Trophoblast cell (in vitro differentiated cells and primary cell): ENCODE measurements at regions not wholly inside any gene's neighbourhood (a gene's known extent, or its start where the extent isn't known, plus 50 kb on each side); places are given as distances from the start of the nearest gene placed in this dataset.

Experiments used
- DNase-seq, 2 donors: peaks; one replicate each; pipeline ENCODE4 v3.0.0-alpha.2; 2016
- H2AFZ ChIP-seq: 2 replicates; pipeline ENCODE4 v1.6.1; 2013; ENCODE audit warnings: low read length, moderate library complexity, mild to moderate bottlenecking; ENCODE audit not compliant: insufficient read depth, poor library complexity
- H2AK5ac ChIP-seq: 2 replicates; pipeline ENCODE4 v1.6.1; 2013; ENCODE audit warnings: mild to moderate bottlenecking, low read length
- H2BK120ac ChIP-seq: 2 replicates; pipeline ENCODE4 v1.6.1; 2013; ENCODE audit warnings: low read length, mild to moderate bottlenecking, moderate library complexity; ENCODE audit not compliant: insufficient read depth, poor library complexity
- H2BK12ac ChIP-seq: 2 replicates; pipeline ENCODE4 v1.6.1; 2013; ENCODE audit warnings: mild to moderate bottlenecking, low read length, moderate library complexity
- H2BK5ac ChIP-seq: 2 replicates; pipeline ENCODE4 v1.6.1; 2013; ENCODE audit warnings: low read length, low read depth, moderate library complexity, mild to moderate bottlenecking; ENCODE audit not compliant: poor library complexity
- H3K14ac ChIP-seq: 2 replicates; pipeline ENCODE4 v1.6.1; 2013; ENCODE audit warnings: mild to moderate bottlenecking, low read length
- H3K18ac ChIP-seq: 2 replicates; pipeline ENCODE4 v1.6.1; 2013; ENCODE audit warnings: mild to moderate bottlenecking, low read length
- H3K23ac ChIP-seq: 2 replicates; pipeline ENCODE4 v1.6.1; 2013; ENCODE audit warnings: low read length
- H3K27ac ChIP-seq: 2 replicates; pipeline ENCODE4 v1.5.1; 2013; ENCODE audit warnings: low read depth, mild to moderate bottlenecking, inconsistent platforms, low read length, moderate library complexity
- H3K27me3 ChIP-seq: 2 replicates; pipeline ENCODE4 v1.6.1; 2013; ENCODE audit warnings: inconsistent platforms, mild to moderate bottlenecking, low read length, moderate library complexity; ENCODE audit not compliant: insufficient read depth
- H3K36me3 ChIP-seq, 2 experiments: 1 replicate in 1 of 2; 2 replicates in 1 of 2; pipeline ENCODE4 v1.6.1; 2013; ENCODE audit warnings: low read length in 2 of 2, mild to moderate bottlenecking in 2 of 2, moderate library complexity in 1 of 2; ENCODE audit not compliant: insufficient read depth in 2 of 2, control insufficient read depth in 1 of 2
- H3K4ac ChIP-seq: 2 replicates; pipeline ENCODE4 v1.6.1; 2013; ENCODE audit warnings: low read depth, mild to moderate bottlenecking, low read length, moderate library complexity
- H3K4me1 ChIP-seq, 2 experiments: 1 replicate in 1 of 2; 2 replicates in 1 of 2; pipeline ENCODE4 v1.6.1; 2013; ENCODE audit warnings: low read length in 2 of 2, mild to moderate bottlenecking in 2 of 2, moderate library complexity in 1 of 2; ENCODE audit not compliant: insufficient read depth in 2 of 2, control insufficient read depth in 1 of 2
- H3K4me2 ChIP-seq: 2 replicates; pipeline ENCODE4 v1.6.1; 2013; ENCODE audit warnings: inconsistent platforms, mild to moderate bottlenecking, low read length, moderate library complexity
- H3K4me3 ChIP-seq: 2 replicates; pipeline ENCODE4 v1.5.1; 2013; ENCODE audit warnings: mild to moderate bottlenecking, low read depth, low read length, inconsistent platforms
- H3K79me1 ChIP-seq: one replicate; pipeline ENCODE4 v1.6.1; 2013; ENCODE audit warnings: low read length
- H3K79me2 ChIP-seq: 2 replicates; pipeline ENCODE4 v1.6.1; 2013; ENCODE audit warnings: low read length, mild to moderate bottlenecking; ENCODE audit not compliant: control insufficient read depth, insufficient read depth, poor library complexity
- H3K9ac ChIP-seq: 2 replicates; pipeline ENCODE4 v1.6.1; 2013; ENCODE audit warnings: mild to moderate bottlenecking, low read length
- H3K9me3 ChIP-seq: 2 replicates; pipeline ENCODE4 v1.6.1; 2013; ENCODE audit warnings: low read depth, mild to moderate bottlenecking, control low read depth, inconsistent platforms, low read length; ENCODE audit not compliant: insufficient read depth
- H4K12ac ChIP-seq: 2 replicates; pipeline ENCODE4 v1.6.1; 2013; ENCODE audit warnings: low read depth, mild to moderate bottlenecking, low read length, moderate library complexity
- H4K8ac ChIP-seq: 2 replicates; pipeline ENCODE4 v1.6.1; 2013; ENCODE audit warnings: low read depth, mild to moderate bottlenecking, low read length, moderate library complexity
- H4K91ac ChIP-seq: one replicate; pipeline ENCODE4 v1.6.1; 2013; ENCODE audit warnings: low read depth, mild to moderate bottlenecking, low read length, moderate library complexity
- WGBS: extraction: QIAGEN DNeasy Blood & Tissue Kit; methylation state at CpG from one replicate; pipeline ENCODE4 v1.1.7; 2013; ENCODE audit warnings: missing lambda C conversion rate; ENCODE audit not compliant: insufficient read length, insufficient coverage; ENCODE audit errors: extremely low coverage; 5-methylcytosine and 5-hydroxymethylcytosine counted together

GRCh38 chr2:15028406-15028805 lies 395.9 kb downstream of the LRATD1 start:
- no peak overlapping the region for H3K18ac ChIP-seq
- H3K9me3 ChIP-seq: no peaks in the 10 kb centered on the region
- no peak overlapping the region for H2AK5ac ChIP-seq
- H3K4me3 ChIP-seq: no peak overlapping the region
- H3K79me1 ChIP-seq: no peaks in the 10 kb centered on the region
- H3K9ac ChIP-seq: no peak overlapping the region
- peak in 1 of 2 donors; percentile 4 for DNase-seq
- H4K91ac ChIP-seq: no peak overlapping the region
- no peak overlapping the region for H3K14ac ChIP-seq
- H3K36me3 ChIP-seq: no peaks in the 10 kb centered on the region
- no peak overlapping the region for H2BK5ac ChIP-seq
- no peak overlapping the region for H2BK12ac ChIP-seq
- no peaks in the 10 kb centered on the region for H3K79me2 ChIP-seq
- H3K27me3 ChIP-seq: no peaks in the 10 kb centered on the region
- H2AFZ ChIP-seq: no peak overlapping the region
- H4K12ac ChIP-seq: no peak overlapping the region
- no peak overlapping the region for H3K27ac ChIP-seq
- no peak overlapping the region for H3K4ac ChIP-seq
- H2BK120ac ChIP-seq: no peak overlapping the region
- H3K23ac ChIP-seq: no peak overlapping the region
- no peak overlapping the region for H4K8ac ChIP-seq
- no peaks in the 10 kb centered on the region for H3K4me1 ChIP-seq
- no CpG with 5 or more reads among the region's 2 CpGs for WGBS
- H3K4me2 ChIP-seq: no peak overlapping the region

- Histone ChIP-seq H3K4ac (no peak overlapping the region), H3K23ac (no peak overlapping the region), H2AK5ac (no peak overlapping the region), H4K91ac (no peak overlapping the region), H2AFZ (no peak overlapping the region), H3K14ac (no peak overlapping the region), H4K8ac (no peak overlapping the region), H3K9me3 (no peaks in the 10 kb centered on the region), H3K27me3 (no peaks in the 10 kb centered on the region), H3K18ac (no peak overlapping the region), H2BK120ac (no peak overlapping the region), H3K79me2 (no peaks in the 10 kb centered on the region), H3K4me2 (no peak overlapping the region), H2BK12ac (no peak overlapping the region), H3K79me1 (no peaks in the 10 kb centered on the region), H3K9ac (no peak overlapping the region), H3K36me3 (no peaks in the 10 kb centered on the region), H4K12ac (no peak overlapping the region), H3K4me1 (no peaks in the 10 kb centered on the region), H3K27ac (no peak overlapping the region), H3K4me3 (no peak overlapping the region), H2BK5ac (no peak overlapping the region)
- DNase-seq: peak in 1 of 2 donors; percentile 17
- no CpG with 5 or more reads among the region's 4 CpGs for WGBS
These were observed 399.3 kb downstream of the LRATD1 start for GRCh38 chr2:15031745-15032240.

GRCh38 chr2:15034246-15034645 lies 401.7 kb downstream of the LRATD1 start:
- no peak overlapping the region for H4K12ac ChIP-seq
- H2AFZ ChIP-seq: no peak overlapping the region
- H3K23ac ChIP-seq: no peak overlapping the region
- no peaks in the 10 kb centered on the region for H3K4me1 ChIP-seq
- H3K27me3 ChIP-seq: no peaks in the 10 kb centered on the region
- H3K79me2 ChIP-seq: no peaks in the 10 kb centered on the region
- no peaks in the 10 kb centered on the region for H3K9me3 ChIP-seq
- no peak overlapping the region for H2BK5ac ChIP-seq
- H3K9ac ChIP-seq: no peak overlapping the region
- no peak overlapping the region for H4K91ac ChIP-seq
- no peak overlapping the region for H4K8ac ChIP-seq
- H3K36me3 ChIP-seq: no peaks in the 10 kb centered on the region
- H3K4me3 ChIP-seq: no peak overlapping the region
- H2BK120ac ChIP-seq: no peak overlapping the region
- WGBS: no CpG with 5 or more reads among the region's 2 CpGs
- H3K18ac ChIP-seq: no peak overlapping the region
- no peaks in the 10 kb centered on the region for H3K79me1 ChIP-seq
- H3K14ac ChIP-seq: no peak overlapping the region
- H2BK12ac ChIP-seq: no peak overlapping the region
- no peak overlapping the region for H3K27ac ChIP-seq
- H3K4me2 ChIP-seq: no peak overlapping the region
- no peak overlapping the region for H3K4ac ChIP-seq
- peak; percentile 75 to 87 for DNase-seq
- H2AK5ac ChIP-seq: no peak overlapping the region

- H2BK120ac ChIP-seq: no peak overlapping the region
- no peak overlapping the region for H3K14ac ChIP-seq
- H2BK5ac ChIP-seq: no peak overlapping the region
- WGBS: no CpG with 5 or more reads among the region's 2 CpGs
- H2AFZ ChIP-seq: no peak overlapping the region
- H3K18ac ChIP-seq: no peak overlapping the region
- H3K79me2 ChIP-seq: no peaks in the 10 kb centered on the region
- H3K9ac ChIP-seq: no peak overlapping the region
- H3K4me3 ChIP-seq: no peak overlapping the region
- no peak overlapping the region for H4K91ac ChIP-seq
- no peak overlapping the region for H2AK5ac ChIP-seq
- no peak overlapping the region for H2BK12ac ChIP-seq
- H3K23ac ChIP-seq: no peak overlapping the region
- H4K12ac ChIP-seq: no peak overlapping the region
- H3K4me1 ChIP-seq: no peaks in the 10 kb centered on the region
- no peak overlapping the region for H4K8ac ChIP-seq
- no peaks in the 10 kb centered on the region for H3K36me3 ChIP-seq
- no peak overlapping the region for H3K4ac ChIP-seq
- no peaks in the 10 kb centered on the region for H3K79me1 ChIP-seq
- H3K4me2 ChIP-seq: no peak overlapping the region
- no peak for DNase-seq
- H3K9me3 ChIP-seq: no peaks in the 10 kb centered on the region
- no peaks in the 10 kb centered on the region for H3K27me3 ChIP-seq
- no peak overlapping the region for H3K27ac ChIP-seq
These were observed 402.3 kb downstream of the LRATD1 start for GRCh38 chr2:15034860-15035259.
